ENCODE measurements at regions not wholly inside any gene's neighbourhood (a gene's known extent, or its start where the extent isn't known, plus 50 kb on each side); places are given as distances from the start of the nearest gene placed in this dataset.

- Mint-ChIP-seq H3K27me3 (peaks cover 39% of the 10 kb centered on the region), H3K9me3 (ENCODE audit: low read depth) (no peaks in the 10 kb centered on the region), H3K4me3 (ENCODE audit: low read depth) (no peak overlapping the region), H3K4me1 (ENCODE audit: low read depth) (peaks cover 7% of the 10 kb centered on the region), H3K27ac (no peak overlapping the region), H3K36me3 (ENCODE audit: insufficient read depth) (no peaks in the 10 kb centered on the region)
- TF ChIP-seq CTCF (IDR thresholded peaks at IDR 0.05; ENCODE audit: unreplicated experiment): no peak
- DNase-seq (ENCODE audit: low spot score, unreplicated experiment): no peak
Measured at GRCh38 chr14:54182419-54183045, 214.3 kb upstream of the CDKN3 start.

GRCh38 chr14:54186821-54187763, 209.7 kb upstream of the CDKN3 start:
- Mint-ChIP-seq H3K36me3 (ENCODE audit: insufficient read depth) (no peaks in the 10 kb centered on the region), H3K27me3 (peaks cover 18% of the 10 kb centered on the region), H3K4me1 (ENCODE audit: low read depth) (no peaks in the 10 kb centered on the region), H3K4me3 (ENCODE audit: low read depth) (no peak overlapping the region), H3K27ac (no peak overlapping the region), H3K9me3 (ENCODE audit: low read depth) (no peaks in the 10 kb centered on the region)
- TF ChIP-seq CTCF (IDR thresholded peaks at IDR 0.05; ENCODE audit: unreplicated experiment): no peak
- no peak for DNase-seq (ENCODE audit: low spot score, unreplicated experiment)

- Mint-ChIP-seq H3K27ac (no peak overlapping the region), H3K4me3 (ENCODE audit: low read depth) (no peak overlapping the region), H3K4me1 (ENCODE audit: low read depth) (no peaks in the 10 kb centered on the region), H3K36me3 (ENCODE audit: insufficient read depth) (no peaks in the 10 kb centered on the region), H3K27me3 (peaks cover 11% of the 10 kb centered on the region), H3K9me3 (ENCODE audit: low read depth) (no peaks in the 10 kb centered on the region)
- TF ChIP-seq CTCF (IDR thresholded peaks at IDR 0.05; ENCODE audit: unreplicated experiment): no peak
- DNase-seq (ENCODE audit: low spot score, unreplicated experiment): no peak
Measured at GRCh38 chr14:54188064-54188666, 208.6 kb upstream of the CDKN3 start.

- Mint-ChIP-seq H3K4me1 (ENCODE audit: low read depth) (no peaks in the 10 kb centered on the region), H3K27me3 (peaks cover 11% of the 10 kb centered on the region), H3K4me3 (ENCODE audit: low read depth) (no peak overlapping the region), H3K36me3 (ENCODE audit: insufficient read depth) (no peaks in the 10 kb centered on the region), H3K27ac (no peak overlapping the region), H3K9me3 (ENCODE audit: low read depth) (no peaks in the 10 kb centered on the region)
- DNase-seq (ENCODE audit: low spot score, unreplicated experiment): no peak
- TF ChIP-seq CTCF (IDR thresholded peaks at IDR 0.05; ENCODE audit: unreplicated experiment): no peak
Measured at GRCh38 chr14:54189333-54189732, 207.5 kb upstream of the CDKN3 start.

- no peak for TF ChIP-seq CTCF (IDR thresholded peaks at IDR 0.05; ENCODE audit: unreplicated experiment)
- DNase-seq (ENCODE audit: low spot score, unreplicated experiment): no peak
- H3K9me3 Mint-ChIP-seq (ENCODE audit: low read depth): no peaks in the 10 kb centered on the region
- peaks cover 11% of the 10 kb centered on the region for H3K27me3 Mint-ChIP-seq
- H3K4me3 Mint-ChIP-seq (ENCODE audit: low read depth): no peak overlapping the region
- H3K4me1 Mint-ChIP-seq (ENCODE audit: low read depth): no peaks in the 10 kb centered on the region
- no peak overlapping the region for H3K27ac Mint-ChIP-seq
- no peaks in the 10 kb centered on the region for H3K36me3 Mint-ChIP-seq (ENCODE audit: insufficient read depth)
Measured at GRCh38 chr14:54189748-54190354, 207.0 kb upstream of the CDKN3 start.

All from progenitor cell of endocrine pancreas (in vitro differentiated cells).